ENCODE measurements at regions not wholly inside any gene's neighbourhood (a gene's known extent, or its start where the extent isn't known, plus 50 kb on each side); places are given as distances from the start of the nearest gene placed in this dataset.

GRCh38 chr3:8236264-8236663 is 265.4 kb upstream of the LMCD1 start (continued):
- TF ChIP-seq CTCF (IDR thresholded peaks at IDR 0.05; ENCODE audit: low read depth, low read length, missing input control) (no peak), JUND (IDR thresholded peaks at IDR 0.05) (no peak), YY1 (IDR thresholded peaks at IDR 0.05) (no peak), RXRA (IDR thresholded peaks at IDR 0.05) (no peak), ATF3 (IDR thresholded peaks at IDR 0.05) (no peak), SP1 (IDR thresholded peaks at IDR 0.05) (no peak), EGR1 (IDR thresholded peaks at IDR 0.05; ENCODE audit: low read depth in 2 of 2) (no peak), HNF4G (IDR thresholded peaks at IDR 0.05) (no peak)

- H3K9ac ChIP-seq (ENCODE audit: low read depth in 1 of 2, low read length in 2 of 2): no peak overlapping the region
- H3K9me3 ChIP-seq (ENCODE audit: control insufficient read depth in 4 of 4, low read length in 3 of 4): no peaks in the 10 kb centered on the region
- H3K36me3 ChIP-seq (ENCODE audit: control insufficient read depth in 4 of 4, insufficient read depth in 3 of 4, low read depth in 1 of 4, low read length in 3 of 4): no peaks in the 10 kb centered on the region
- DNase-seq (ENCODE audit: low spot score): no peak
- H3K4me3 ChIP-seq (ENCODE audit: low read depth in 1 of 3, low read length in 3 of 3): no peak overlapping the region
- peaks cover 0 to 18% (median 8%) of the 10 kb centered on the region in 4 donors for H3K4me1 ChIP-seq (ENCODE audit: control insufficient read depth in 4 of 4, insufficient read depth in 4 of 4, low read length in 3 of 4)
- no peak for TF ChIP-seq EGR1 (IDR thresholded peaks at IDR 0.05; ENCODE audit: low read depth in 2 of 2)
- TF ChIP-seq RAD21 (IDR thresholded peaks at IDR 0.05): no peak
- no peak for TF ChIP-seq ZBTB33 (IDR thresholded peaks at IDR 0.05)
- no peak for TF ChIP-seq YY1 (IDR thresholded peaks at IDR 0.05)
- no peak for TF ChIP-seq ATF3 (IDR thresholded peaks at IDR 0.05)
- TF ChIP-seq MAX (IDR thresholded peaks at IDR 0.05): no peak
- TF ChIP-seq NR2F2 (IDR thresholded peaks at IDR 0.05): no peak
- no peak for TF ChIP-seq RXRA (IDR thresholded peaks at IDR 0.05)
- TF ChIP-seq REST (IDR thresholded peaks at IDR 0.05): no peak
- TF ChIP-seq HNF4A (conservative IDR thresholded peaks at IDR 0.05): no peak
- no peak for TF ChIP-seq JUND (IDR thresholded peaks at IDR 0.05)
- TF ChIP-seq HNF4G (IDR thresholded peaks at IDR 0.05): no peak
- TF ChIP-seq CTCF (IDR thresholded peaks at IDR 0.05; ENCODE audit: low read depth, low read length, missing input control): no peak
- WGBS: 73% methylated on average over 5 of the region's 5 CpGs
- H3K27me3 ChIP-seq (ENCODE audit: control insufficient read depth in 4 of 4, insufficient read depth in 4 of 4, low read length in 3 of 4): no peaks in the 10 kb centered on the region
- H3K27ac ChIP-seq (ENCODE audit: low read depth in 1 of 2, low read length in 2 of 2): no peak overlapping the region
These were observed 263.7 kb upstream of the LMCD1 start for GRCh38 chr3:8237893-8238292.
